Testis (tissue), 2 donors: ENCODE measurements at regions not wholly inside any gene's neighbourhood (a gene's known extent, or its start where the extent isn't known, plus 50 kb on each side); places are given as distances from the start of the nearest gene placed in this dataset.

ENCODE experiments used
- DNase-seq: peaks from one replicate; pipeline ENCODE4 v3.0.0-alpha.2; 2019
- H3K27ac ChIP-seq, 2 donors: fragments of 200-600 bp; sonication (generic); one replicate each; pipeline ENCODE4 v1.5.1; 2019
- H3K27me3 ChIP-seq: fragments of 200-600 bp; sonication (generic); one replicate; pipeline ENCODE4 v1.5.1; 2019
- H3K36me3 ChIP-seq: fragments of 200-600 bp; sonication (generic); one replicate; pipeline ENCODE4 v1.5.1; 2017; ENCODE audit warnings: low read depth; ENCODE audit errors: missing control alignments
- H3K4me1 ChIP-seq: fragments of 200-600 bp; sonication (generic); one replicate; pipeline ENCODE4 v1.5.1; 2019
- H3K4me3 ChIP-seq, 2 donors: fragments of 200-600 bp; sonication (generic); one replicate each; pipeline ENCODE4 v1.5.1; 2017 to 2019
- H3K9me3 ChIP-seq: fragments of 200-600 bp; sonication (generic); one replicate; pipeline ENCODE4 v1.5.1; 2017
- POLR2A ChIP-seq: fragments of 450-650 bp; IDR thresholded peaks from one replicate; pipeline ENCODE4 v1.6.1; 2017; ENCODE audit warnings: antibody characterized with exemption, mild to moderate bottlenecking, moderate library complexity
- WGBS, 2 donors: methylation state at CpG; one replicate each; pipeline ENCODE4 v1.1.5; 2018; 5-methylcytosine and 5-hydroxymethylcytosine counted together
- intact Hi-C: fragments of 100-400 bp; cut with DNase I; formaldehyde crosslinking; loops from one replicate; pipeline ENCODE4 v1.15.1; 2023; ENCODE audit warnings: low total_unique reads
- TF ChIP-seq, protein P1 (sequence below), 3 experiments: fragments of 450-650 bp in 2 of 3; fragments of 200-600 bp in 1 of 3; sonication (generic) in 1 of 3; IDR thresholded peaks; one replicate each; pipeline ENCODE4 v1.5.1; 2016 to 2019; ENCODE audit warnings: antibody characterized with exemption in 3 of 3, mild to moderate bottlenecking in 2 of 3, moderate library complexity in 1 of 3

DNA sequence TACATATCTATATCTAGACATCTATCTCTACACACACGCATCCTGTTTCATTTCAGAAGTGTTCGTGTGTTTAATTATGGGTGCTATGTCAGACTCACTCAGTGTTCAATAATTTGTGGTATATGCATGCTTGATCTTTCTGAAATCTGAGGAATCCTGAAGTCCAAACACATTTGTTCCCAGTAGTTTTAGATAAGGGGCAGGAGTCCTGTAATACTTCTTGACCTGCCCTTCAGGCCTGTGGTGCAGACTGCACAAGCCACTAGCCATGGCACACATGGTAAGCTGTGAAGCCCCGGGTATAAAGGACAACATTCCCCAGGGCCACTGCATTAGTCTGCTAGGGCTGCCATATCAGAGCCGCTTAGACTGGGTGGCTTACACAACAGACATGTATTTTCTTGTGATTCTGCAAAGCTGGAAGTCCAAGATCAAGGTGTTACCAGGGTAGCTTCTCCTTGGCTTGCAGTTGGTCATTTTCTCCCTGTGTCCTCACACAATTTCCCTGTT lies 267.2 kb downstream of the RHOU start:
- no peaks in the 10 kb centered on the region for H3K36me3 ChIP-seq
- peaks cover 9% of the 10 kb centered on the region for H3K4me1 ChIP-seq
- H3K27ac ChIP-seq = no peak overlapping the region
- no peak for DNase-seq
- no peak overlapping the region for H3K4me3 ChIP-seq
- no peaks in the 10 kb centered on the region for H3K9me3 ChIP-seq
- intact Hi-C loops = no loop called here
- TF ChIP-seq, protein P1, sequence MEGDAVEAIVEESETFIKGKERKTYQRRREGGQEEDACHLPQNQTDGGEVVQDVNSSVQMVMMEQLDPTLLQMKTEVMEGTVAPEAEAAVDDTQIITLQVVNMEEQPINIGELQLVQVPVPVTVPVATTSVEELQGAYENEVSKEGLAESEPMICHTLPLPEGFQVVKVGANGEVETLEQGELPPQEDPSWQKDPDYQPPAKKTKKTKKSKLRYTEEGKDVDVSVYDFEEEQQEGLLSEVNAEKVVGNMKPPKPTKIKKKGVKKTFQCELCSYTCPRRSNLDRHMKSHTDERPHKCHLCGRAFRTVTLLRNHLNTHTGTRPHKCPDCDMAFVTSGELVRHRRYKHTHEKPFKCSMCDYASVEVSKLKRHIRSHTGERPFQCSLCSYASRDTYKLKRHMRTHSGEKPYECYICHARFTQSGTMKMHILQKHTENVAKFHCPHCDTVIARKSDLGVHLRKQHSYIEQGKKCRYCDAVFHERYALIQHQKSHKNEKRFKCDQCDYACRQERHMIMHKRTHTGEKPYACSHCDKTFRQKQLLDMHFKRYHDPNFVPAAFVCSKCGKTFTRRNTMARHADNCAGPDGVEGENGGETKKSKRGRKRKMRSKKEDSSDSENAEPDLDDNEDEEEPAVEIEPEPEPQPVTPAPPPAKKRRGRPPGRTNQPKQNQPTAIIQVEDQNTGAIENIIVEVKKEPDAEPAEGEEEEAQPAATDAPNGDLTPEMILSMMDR (IDR thresholded peaks at IDR 0.05) = no peak
- no peak for TF ChIP-seq POLR2A
- 94% methylated on average over 4 of the region's 4 CpGs for WGBS, 2 donors
- no peaks in the 10 kb centered on the region for H3K27me3 ChIP-seq

DNA sequence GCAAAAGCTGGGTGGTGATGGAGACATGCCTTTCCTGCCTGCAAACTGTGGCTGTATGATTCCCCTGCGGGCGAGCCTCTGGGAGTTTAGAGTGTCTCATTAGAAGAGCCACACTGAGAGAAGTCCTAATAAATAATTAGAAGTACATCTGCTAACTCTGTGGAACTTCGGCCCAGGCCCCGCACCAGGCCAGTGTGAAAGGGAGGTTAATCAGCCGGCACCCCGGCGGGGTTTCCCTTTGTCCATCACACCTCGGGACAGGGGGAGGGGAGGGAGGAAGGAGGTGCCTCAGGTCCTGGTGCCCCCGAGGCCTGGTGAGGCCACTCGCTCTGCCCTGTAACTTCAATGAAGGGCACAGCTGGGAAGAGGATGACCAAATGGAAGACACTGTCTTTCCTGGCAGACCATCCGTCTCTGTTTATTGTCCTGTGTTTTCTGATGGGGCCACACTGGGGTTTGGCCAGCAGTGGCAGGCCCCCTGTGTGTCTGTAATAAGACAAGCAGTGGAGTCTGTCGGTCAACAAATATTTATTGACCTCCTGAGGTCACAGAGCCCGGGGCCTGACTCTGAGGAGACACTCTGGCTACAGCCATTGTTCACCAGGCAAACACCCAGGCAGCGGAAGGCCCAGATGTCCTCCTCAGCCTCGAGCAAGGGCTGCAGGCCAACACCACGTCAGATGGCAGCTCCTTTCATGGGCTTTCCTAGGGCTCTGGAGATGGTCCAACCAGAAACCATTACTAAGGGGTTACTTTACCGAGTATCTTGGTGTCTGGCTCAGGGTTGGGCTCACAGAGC lies 267.5 kb upstream of the RAB4A start:
- TF ChIP-seq, protein P1 (IDR thresholded peaks at IDR 0.05) = no peak
- no peak for TF ChIP-seq POLR2A
- DNase-seq = no peak
- Histone ChIP-seq H3K36me3 (no peaks in the 10 kb centered on the region), H3K27me3 (no peaks in the 10 kb centered on the region), H3K4me1 (peaks cover 5% of the 10 kb centered on the region), H3K4me3 (no peak overlapping the region), H3K9me3 (no peaks in the 10 kb centered on the region), H3K27ac (no peak overlapping the region)
- 83 to 97% methylated on average over 6 to 17 of the region's 17 CpGs for WGBS, 2 donors
- intact Hi-C loops = no loop called here

DNA sequence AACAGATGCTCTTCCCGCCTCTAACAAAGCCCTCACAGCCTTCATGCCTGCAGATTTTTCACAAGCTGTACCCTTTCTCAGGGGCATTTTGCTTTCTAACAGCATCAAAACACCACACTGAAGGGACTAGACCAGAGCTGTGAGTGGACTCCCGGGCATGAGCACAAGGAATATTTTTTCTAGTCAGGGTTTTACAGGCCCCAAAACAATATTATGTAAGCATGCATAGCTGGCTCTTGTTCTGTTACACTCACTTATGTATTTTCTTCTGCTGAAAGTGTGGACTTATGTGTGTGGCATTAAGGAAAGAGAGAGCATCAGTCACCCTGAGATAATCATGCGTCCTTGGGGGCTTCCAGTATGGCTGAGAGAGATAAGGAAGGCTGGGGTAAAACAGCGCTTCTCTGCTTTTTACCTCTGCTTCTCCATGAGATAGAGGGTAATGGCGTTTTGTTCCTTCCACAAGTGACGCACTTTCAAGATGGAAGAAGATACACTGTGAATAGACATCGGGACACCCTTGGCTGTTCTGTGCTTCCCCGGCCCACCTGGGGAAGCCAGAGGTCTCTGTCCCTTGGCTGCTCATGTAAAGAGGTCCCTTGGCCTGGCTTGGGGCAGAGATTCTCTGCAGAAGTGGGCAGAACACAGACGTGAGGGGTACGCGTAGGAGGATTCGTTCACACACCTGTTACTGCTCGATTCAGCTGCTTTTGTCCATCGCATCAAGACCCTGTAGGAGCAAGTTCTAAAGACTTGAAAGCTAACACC lies 266.7 kb upstream of the RAB4A start:
- 90 to 92% methylated on average over 14 of the region's 14 CpGs for WGBS, 2 donors
- intact Hi-C loops = no loop called here

DNA sequence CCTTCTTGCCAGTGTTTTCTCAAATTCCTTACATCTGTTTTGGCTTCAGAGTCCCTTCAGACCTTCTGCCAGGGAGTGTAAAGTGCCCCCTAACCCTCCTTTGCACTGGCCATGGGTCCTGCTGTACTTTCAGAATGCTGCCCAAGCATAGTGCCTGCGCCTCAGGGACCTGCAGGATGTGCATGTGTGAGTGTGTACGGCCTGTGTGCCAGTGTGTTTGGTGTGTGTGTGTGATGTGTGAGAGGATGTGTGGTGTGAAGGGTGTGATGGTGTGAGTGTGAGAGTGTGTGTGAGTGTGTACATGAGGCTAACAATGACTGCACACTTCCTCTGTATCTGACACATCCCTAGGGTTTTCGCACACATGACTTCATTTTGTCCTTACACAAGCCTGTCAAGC lies 265.8 kb upstream of the RAB4A start:
- no peak for TF ChIP-seq POLR2A
- TF ChIP-seq, protein P1 (IDR thresholded peaks at IDR 0.05) = no peak
- no peaks in the 10 kb centered on the region for H3K9me3 ChIP-seq
- H3K27me3 ChIP-seq = no peaks in the 10 kb centered on the region
- no peaks in the 10 kb centered on the region for H3K36me3 ChIP-seq
- 98 to 100% methylated on average over 3 of the region's 3 CpGs for WGBS, 2 donors
- no peak overlapping the region for H3K27ac ChIP-seq
- H3K4me1 ChIP-seq = no peaks in the 10 kb centered on the region
- intact Hi-C loops = no loop called here
- no peak for DNase-seq
- no peak overlapping the region for H3K4me3 ChIP-seq

More for the DNA sequence above, 266.7 kb upstream of the RAB4A start:
- Histone ChIP-seq H3K9me3 (no peaks in the 10 kb centered on the region), H3K4me3 (no peak overlapping the region), H3K27ac (no peak overlapping the region), H3K36me3 (no peaks in the 10 kb centered on the region), H3K4me1 (no peaks in the 10 kb centered on the region), H3K27me3 (no peaks in the 10 kb centered on the region)
- no peak for TF ChIP-seq POLR2A
- TF ChIP-seq, protein P1 (IDR thresholded peaks at IDR 0.05) = no peak
- DNase-seq = no peak
